ENCODE measurements at regions not wholly inside any gene's neighbourhood (a gene's known extent, or its start where the extent isn't known, plus 50 kb on each side); places are given as distances from the start of the nearest gene placed in this dataset.

GRCh38 chr3:134106580-134106979 is 76.9 kb upstream of the SLCO2A1 start:
- H3K4me1 Mint-ChIP-seq: peaks cover 9% of the 10 kb centered on the region; the same call in 1 of the 2 replicates
- peaks cover 42% of the 10 kb centered on the region for H3K9me3 Mint-ChIP-seq
- H3K36me3 Mint-ChIP-seq: peaks cover 30% of the 10 kb centered on the region
- DNase-seq (ENCODE audit: low spot score) (no peak), ATAC-seq (no peak)
- POLR2A ChIA-PET: no interaction called here
- TF ChIP-seq TEAD4 (CRISPR knock-in tag; IDR thresholded peaks at IDR 0.05) (no peak), ZNF416 (CRISPR knock-in tag; IDR thresholded peaks at IDR 0.05) (no peak), ZNF232 (CRISPR knock-in tag; IDR thresholded peaks at IDR 0.05) (no peak), SP1 (CRISPR knock-in tag; conservative IDR thresholded peaks at IDR 0.05) (no peak), ZNF121 (CRISPR knock-in tag; IDR thresholded peaks at IDR 0.05) (no peak), TP53 (CRISPR knock-in tag; IDR thresholded peaks at IDR 0.05) (no peak), FOXP1 (CRISPR knock-in tag; IDR thresholded peaks at IDR 0.05; ENCODE audit: borderline replicate concordance) (no peak), ATF2 (CRISPR knock-in tag; IDR thresholded peaks at IDR 0.05; ENCODE audit: borderline replicate concordance, low read depth) (no peak), CDX4 (CRISPR knock-in tag; IDR thresholded peaks at IDR 0.05; ENCODE audit: borderline replicate concordance) (no peak), EMX1 (CRISPR knock-in tag; IDR thresholded peaks at IDR 0.05) (no peak), E2F1 (CRISPR knock-in tag; IDR thresholded peaks at IDR 0.05) (no peak), MLX (CRISPR knock-in tag; IDR thresholded peaks at IDR 0.05) (no peak), CBFB (CRISPR knock-in tag; IDR thresholded peaks at IDR 0.05; ENCODE audit: low read depth) (no peak), JAZF1 (CRISPR knock-in tag; IDR thresholded peaks at IDR 0.05) (no peak), E2F4 (CRISPR knock-in tag; IDR thresholded peaks at IDR 0.05; ENCODE audit: borderline replicate concordance, low read depth) (no peak), GTF2I (CRISPR knock-in tag; conservative IDR thresholded peaks at IDR 0.05) (no peak), CREM (CRISPR knock-in tag; IDR thresholded peaks at IDR 0.05) (no peak), ATF1 (CRISPR knock-in tag; IDR thresholded peaks at IDR 0.05) (no peak)
- no peak overlapping the region for H3K27ac Mint-ChIP-seq
- CTCF ChIA-PET: no interaction called here
- H3K4me3 Mint-ChIP-seq: no peak overlapping the region
- peaks cover 11% of the 10 kb centered on the region; the same call in 1 of the 2 replicates for H3K27me3 Mint-ChIP-seq (ENCODE audit: low read depth)

GRCh38 chr3:134105876-134106556 is 76.3 kb upstream of the SLCO2A1 start:
- Mint-ChIP-seq H3K27me3 (ENCODE audit: low read depth) (peaks cover 12% of the 10 kb centered on the region; the same call in 1 of the 2 replicates), H3K36me3 (peaks cover 35% of the 10 kb centered on the region), H3K4me3 (no peak overlapping the region), H3K9me3 (peaks cover 47% of the 10 kb centered on the region), H3K27ac (no peak overlapping the region), H3K4me1 (peaks cover 8% of the 10 kb centered on the region; the same call in 1 of the 2 replicates)
- ChIA-PET CTCF (no interaction called here), POLR2A (interaction anchor here (0.5 kb wide), 1 partner anchor 1507 kb away, joined by 3 read pairs; no protein-coding TSS in a partner anchor)
- DNase-seq (ENCODE audit: low spot score) (no peak), ATAC-seq (peak; percentile 81)
- no peak for TF ChIP-seq ATF2 (CRISPR knock-in tag; IDR thresholded peaks at IDR 0.05; ENCODE audit: borderline replicate concordance, low read depth)
